ENCODE measurements at regions not wholly inside any gene's neighbourhood (a gene's known extent, or its start where the extent isn't known, plus 50 kb on each side); places are given as distances from the start of the nearest gene placed in this dataset.
"Not testable (repeated sequence)": the region's sequence is repeated elsewhere in the genome, so short reads cannot be mapped to it uniquely, and the experiment has no call there.

DNA sequence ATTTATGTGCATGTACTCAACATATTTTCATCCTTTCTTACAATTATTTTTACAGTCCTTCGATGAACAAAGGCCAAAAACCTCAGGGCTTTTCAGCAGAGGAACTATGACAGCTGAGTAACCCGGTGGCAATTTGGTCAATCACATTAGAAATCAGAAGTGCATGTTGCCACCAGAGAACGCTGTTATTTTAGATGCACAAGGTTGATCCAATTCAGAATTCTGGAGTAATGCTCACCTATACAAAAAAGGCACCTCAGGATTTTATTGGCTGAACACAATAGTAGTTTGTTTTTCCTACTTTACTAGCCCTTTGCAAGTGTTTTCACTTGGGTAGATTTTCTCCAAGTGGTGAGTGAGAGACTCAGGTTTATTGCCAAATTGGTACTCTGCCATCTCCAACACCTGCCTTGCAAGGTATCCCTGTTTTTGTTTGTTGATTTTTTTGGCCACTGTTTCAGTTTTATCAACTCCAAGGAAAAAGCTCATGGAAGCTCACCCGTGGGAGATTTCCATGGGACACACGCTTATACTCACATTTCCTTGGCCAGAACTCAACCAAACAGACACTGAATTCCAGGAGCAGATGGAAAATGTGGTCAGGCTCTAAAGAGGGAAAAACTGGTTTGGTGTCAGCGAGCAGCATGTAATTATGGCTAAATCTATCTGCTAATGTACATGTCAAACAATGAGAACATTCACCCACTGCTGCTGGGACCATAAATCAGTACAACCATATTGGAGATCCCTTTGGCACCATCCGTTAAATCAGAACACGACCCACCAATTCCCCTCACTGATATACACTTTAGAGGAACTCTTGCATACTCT lies 573.1 kb upstream of the AMELY start:
- H3K4me3 Mint-ChIP-seq; H3K36me3 Mint-ChIP-seq (ENCODE audit: low read depth); H3K4me1 Mint-ChIP-seq (ENCODE audit: low read depth); H3K27ac Mint-ChIP-seq; H3K27me3 Mint-ChIP-seq (ENCODE audit: low read depth); H3K9me3 Mint-ChIP-seq: not testable (repeated sequence)

DNA sequence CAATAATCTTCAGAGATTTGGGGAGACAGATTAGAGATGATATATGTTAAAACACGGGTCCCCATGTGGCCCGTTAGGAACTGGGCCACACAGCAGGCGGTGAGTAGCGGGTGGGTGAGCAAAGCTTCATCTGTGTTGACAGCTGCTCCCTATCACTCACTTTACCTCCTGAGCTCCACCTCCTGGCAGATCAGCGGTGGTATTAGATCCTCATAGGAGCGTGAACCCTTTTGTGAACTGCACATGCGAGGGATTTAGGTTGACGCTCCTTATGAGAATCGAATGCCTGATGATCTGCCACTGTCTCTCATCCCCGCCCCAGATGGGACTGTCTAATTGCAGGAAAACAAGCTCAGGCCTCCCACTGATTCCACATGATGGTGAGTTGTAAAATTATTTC lies 560.4 kb upstream of the AMELY start:
- H3K4me1 Mint-ChIP-seq (ENCODE audit: low read depth) = peaks cover 7% of the 10 kb centered on the region

DNA sequence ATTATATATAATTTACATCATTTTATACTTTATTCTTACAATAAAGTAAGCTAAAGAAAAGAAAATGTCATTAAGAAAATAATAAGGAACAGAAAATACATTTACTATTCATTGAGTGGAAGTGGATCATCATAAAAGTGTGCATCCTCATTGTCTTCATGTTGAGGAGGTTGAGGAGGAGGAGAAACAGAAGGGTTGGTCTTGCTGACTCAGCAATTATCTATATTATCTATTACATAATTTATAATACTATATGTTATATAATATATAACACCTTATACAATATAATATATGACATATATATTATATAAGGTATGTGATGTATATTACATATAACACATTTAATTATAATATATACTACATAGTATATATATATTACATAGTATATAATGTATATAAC lies 558.5 kb upstream of the AMELY start:
- Mint-ChIP-seq H3K36me3 (ENCODE audit: low read depth) (no peaks in the 10 kb centered on the region), H3K4me3 (no peak overlapping the region), H3K4me1 (ENCODE audit: low read depth) (peaks cover 7% of the 10 kb centered on the region), H3K27me3 (ENCODE audit: low read depth) (no peaks in the 10 kb centered on the region), H3K27ac (no peak overlapping the region), H3K9me3 (peaks cover 4% of the 10 kb centered on the region)

More for the DNA sequence above, 560.4 kb upstream of the AMELY start:
- Mint-ChIP-seq H3K27me3 (ENCODE audit: low read depth) (no peaks in the 10 kb centered on the region), H3K27ac (no peak overlapping the region), H3K36me3 (ENCODE audit: low read depth) (no peaks in the 10 kb centered on the region), H3K4me3 (no peak overlapping the region), H3K9me3 (peaks cover 7% of the 10 kb centered on the region)

DNA sequence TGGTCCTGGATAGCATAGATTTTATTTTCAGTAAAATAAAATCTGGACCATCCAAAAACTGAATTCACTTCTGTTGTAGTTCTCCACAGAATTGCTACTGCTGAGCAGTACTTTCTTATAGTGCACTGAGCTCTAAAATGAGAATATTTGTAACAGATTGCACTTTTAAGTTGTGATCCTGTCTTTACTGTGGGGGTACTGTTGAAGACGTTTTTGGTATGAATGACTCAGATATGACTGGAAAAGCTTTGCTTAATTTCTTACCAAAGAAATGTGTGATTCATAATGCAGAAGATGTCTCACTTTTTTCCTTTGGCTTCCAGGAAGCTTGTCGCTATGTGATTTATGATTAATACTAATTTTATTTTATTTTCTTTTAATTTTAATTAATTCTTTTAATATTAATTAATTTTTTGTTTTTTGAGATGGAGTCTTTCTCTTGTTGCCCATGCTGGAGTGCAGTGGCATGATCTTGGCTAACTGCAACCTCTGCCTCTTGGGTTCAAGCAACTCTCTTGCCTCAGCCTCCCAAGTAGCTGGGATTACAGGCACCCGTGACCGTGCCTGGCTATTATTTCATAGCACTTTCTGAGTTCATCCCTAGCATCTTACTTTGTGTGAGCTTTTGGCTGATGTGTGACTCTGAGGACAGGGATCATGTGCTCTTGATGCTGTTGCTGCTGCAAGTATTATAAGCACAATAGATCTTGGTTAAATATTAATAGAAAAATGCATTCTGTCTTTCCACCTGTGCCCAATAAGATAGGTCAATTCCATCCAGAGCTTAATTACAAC lies 557.6 kb upstream of the AMELY start:
- no peaks in the 10 kb centered on the region for H3K36me3 Mint-ChIP-seq (ENCODE audit: low read depth)
- H3K4me1 Mint-ChIP-seq (ENCODE audit: low read depth) = peaks cover 3% of the 10 kb centered on the region
- no peak overlapping the region for H3K27ac Mint-ChIP-seq
- no peak overlapping the region for H3K4me3 Mint-ChIP-seq
- no peaks in the 10 kb centered on the region for H3K27me3 Mint-ChIP-seq (ENCODE audit: low read depth)
- H3K9me3 Mint-ChIP-seq = no peaks in the 10 kb centered on the region

DNA sequence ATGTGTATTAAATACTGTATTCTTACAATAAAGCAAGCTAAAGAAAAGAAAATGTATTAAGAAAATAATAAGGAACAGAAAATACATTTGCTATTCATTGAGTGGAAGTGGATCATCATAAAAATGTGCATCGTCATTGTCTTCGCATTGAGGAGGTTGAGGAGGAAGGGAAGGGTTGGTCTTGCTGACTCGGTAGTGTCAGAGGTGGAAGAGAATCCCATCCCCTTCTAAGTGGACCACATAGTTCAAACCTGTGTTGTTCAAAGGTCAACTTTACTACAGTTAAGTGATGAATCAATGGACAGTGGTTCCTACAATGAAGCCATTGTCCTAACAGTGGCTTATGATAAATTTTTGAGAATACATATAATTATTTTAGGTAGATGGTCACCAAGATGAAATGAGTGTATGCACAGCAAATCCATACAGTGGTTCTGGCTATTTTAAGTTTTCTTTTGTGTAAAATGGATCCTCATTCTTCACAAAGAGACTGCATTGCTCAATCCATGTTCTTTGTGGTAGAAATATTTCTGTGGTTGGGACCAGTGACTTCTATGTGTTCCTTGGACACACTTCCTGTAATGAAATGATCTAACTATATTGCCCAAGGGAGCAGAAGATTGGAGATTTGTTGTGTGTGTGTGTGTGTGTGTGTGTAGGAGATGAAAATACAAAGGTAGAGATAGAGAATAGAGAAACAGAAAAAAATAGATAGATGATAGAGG lies 556.4 kb upstream of the AMELY start:
- no peaks in the 10 kb centered on the region for H3K36me3 Mint-ChIP-seq (ENCODE audit: low read depth)
- no peak overlapping the region for H3K27ac Mint-ChIP-seq
- H3K27me3 Mint-ChIP-seq (ENCODE audit: low read depth) = no peaks in the 10 kb centered on the region
- H3K4me3 Mint-ChIP-seq = no peak overlapping the region
- H3K4me1 Mint-ChIP-seq (ENCODE audit: low read depth) = peaks cover 3% of the 10 kb centered on the region
- no peaks in the 10 kb centered on the region for H3K9me3 Mint-ChIP-seq

DNA sequence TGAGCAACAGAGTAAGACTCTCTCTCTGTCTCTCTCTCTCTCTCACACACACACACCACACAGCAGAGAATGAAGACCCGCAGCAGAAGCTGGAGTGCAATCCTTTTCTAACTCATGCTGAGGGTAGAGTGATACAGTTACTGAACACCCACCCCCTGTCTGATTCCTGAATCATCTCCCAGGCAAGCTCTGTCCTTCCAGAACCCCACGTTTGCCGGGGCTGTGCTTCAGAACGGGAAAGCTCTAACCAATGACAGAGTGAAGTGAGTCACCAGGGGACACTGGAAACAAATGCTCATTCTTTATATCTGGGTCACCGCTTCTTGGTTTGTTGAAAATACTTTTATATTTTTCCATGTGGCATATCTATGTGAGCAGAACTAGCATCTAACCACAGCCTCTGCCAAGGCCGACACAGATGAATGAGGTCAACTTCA lies 553.7 kb upstream of the AMELY start:
- H3K27ac Mint-ChIP-seq = peak overlapping the region; percentile 36
- H3K9me3 Mint-ChIP-seq = no peaks in the 10 kb centered on the region
- H3K4me3 Mint-ChIP-seq = no peak overlapping the region

DNA sequence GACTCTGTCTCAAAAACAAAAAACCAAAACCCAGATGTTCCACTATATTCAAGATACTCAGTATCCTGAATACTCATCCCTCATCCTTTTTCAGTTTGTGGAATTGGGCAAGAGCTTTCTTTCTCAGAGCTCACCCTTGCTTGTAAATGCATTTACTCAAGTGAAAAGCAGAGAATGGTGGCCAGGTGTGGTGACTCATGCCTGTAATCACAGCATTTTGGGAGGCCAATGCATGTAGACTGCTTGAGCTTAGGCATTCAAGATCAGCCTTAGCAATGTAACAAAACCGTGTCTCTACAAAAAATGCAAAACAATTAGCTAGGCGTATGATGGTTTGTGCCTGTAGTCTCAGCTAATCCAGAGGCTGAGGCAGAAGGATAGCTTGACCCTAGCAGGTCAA lies 553.2 kb upstream of the AMELY start:
- Mint-ChIP-seq H3K4me3 (no peak overlapping the region), H3K4me1 (ENCODE audit: low read depth) (peaks cover 3% of the 10 kb centered on the region), H3K36me3 (ENCODE audit: low read depth) (no peaks in the 10 kb centered on the region), H3K27me3 (ENCODE audit: low read depth) (no peaks in the 10 kb centered on the region), H3K27ac (no peak overlapping the region), H3K9me3 (peaks cover 3% of the 10 kb centered on the region)

More for the DNA sequence above, 553.7 kb upstream of the AMELY start:
- Mint-ChIP-seq H3K4me1 (ENCODE audit: low read depth) (peaks cover 3% of the 10 kb centered on the region), H3K27me3 (ENCODE audit: low read depth) (no peaks in the 10 kb centered on the region), H3K36me3 (ENCODE audit: low read depth) (no peaks in the 10 kb centered on the region)

DNA sequence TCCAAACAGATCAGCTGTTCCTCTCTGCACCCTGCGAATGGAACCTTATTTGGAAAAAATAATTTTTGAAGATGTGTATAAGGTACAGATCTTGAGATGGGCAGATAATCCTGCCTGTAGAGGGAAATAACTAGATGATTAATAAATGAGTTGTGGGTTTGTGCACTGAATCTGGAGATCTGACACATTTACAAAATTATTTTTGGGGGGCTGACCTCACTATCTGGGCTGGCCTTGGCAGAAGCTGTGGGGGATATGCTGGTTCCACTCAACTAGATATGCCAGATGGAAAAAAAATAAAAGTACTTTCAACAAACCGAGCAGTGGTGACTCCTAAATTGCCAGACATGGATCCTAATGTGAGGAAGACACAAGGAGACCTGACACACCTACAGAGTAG lies 552.2 kb upstream of the AMELY start:
- H3K4me1 Mint-ChIP-seq (ENCODE audit: low read depth) = peaks cover 3% of the 10 kb centered on the region
- no peak overlapping the region for H3K27ac Mint-ChIP-seq
- H3K4me3 Mint-ChIP-seq = no peak overlapping the region
- no peaks in the 10 kb centered on the region for H3K36me3 Mint-ChIP-seq (ENCODE audit: low read depth)
- H3K9me3 Mint-ChIP-seq = peaks cover 5% of the 10 kb centered on the region
- H3K27me3 Mint-ChIP-seq (ENCODE audit: low read depth) = no peaks in the 10 kb centered on the region

DNA sequence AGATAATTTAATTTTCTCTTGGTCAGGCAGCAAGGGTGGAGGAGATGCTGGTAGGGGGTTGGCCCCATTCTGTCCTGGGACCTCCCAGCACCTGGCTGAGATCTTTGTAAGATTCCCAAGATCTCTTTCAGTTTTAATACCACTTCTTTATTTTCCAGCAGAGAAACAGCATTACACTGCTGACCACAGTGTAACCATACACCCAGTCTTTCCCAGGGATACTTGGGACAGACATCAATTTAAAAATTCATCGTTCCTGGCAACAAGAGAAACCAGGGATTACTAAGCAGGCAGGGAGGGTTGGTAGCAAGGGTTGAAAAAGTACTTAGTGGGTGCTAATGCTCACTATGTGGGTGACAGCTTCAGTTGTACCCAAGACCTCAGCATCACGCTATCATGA lies 551.6 kb upstream of the AMELY start:
- Mint-ChIP-seq H3K4me1 (ENCODE audit: low read depth) (peaks cover under 1% of the 10 kb centered on the region), H3K27ac (no peak overlapping the region), H3K36me3 (ENCODE audit: low read depth) (no peaks in the 10 kb centered on the region), H3K27me3 (ENCODE audit: low read depth) (no peaks in the 10 kb centered on the region), H3K9me3 (peaks cover 5% of the 10 kb centered on the region), H3K4me3 (no peak overlapping the region)

DNA sequence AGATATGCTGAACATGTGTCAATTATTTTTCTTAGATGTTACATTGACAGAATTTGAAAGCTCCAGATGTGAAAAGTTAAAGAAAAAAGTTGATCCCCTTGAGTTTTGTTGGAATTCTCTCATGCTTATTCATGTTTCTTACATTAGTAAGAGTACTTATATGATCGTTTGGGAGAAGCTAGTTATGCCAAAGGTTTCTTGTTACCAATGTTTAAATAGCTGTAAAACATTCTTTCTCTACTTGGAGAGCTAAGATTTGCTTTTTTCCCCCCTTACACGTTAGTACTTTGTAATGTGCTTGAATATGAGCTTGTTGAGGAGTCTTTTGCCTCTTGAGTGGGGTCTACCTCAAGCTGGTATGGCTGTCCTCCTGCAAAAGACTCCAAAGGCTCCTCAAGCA lies 551.1 kb upstream of the AMELY start:
- H3K36me3 Mint-ChIP-seq (ENCODE audit: low read depth) = no peaks in the 10 kb centered on the region
- no peaks in the 10 kb centered on the region for H3K4me1 Mint-ChIP-seq (ENCODE audit: low read depth)
- no peak overlapping the region for H3K27ac Mint-ChIP-seq
- H3K4me3 Mint-ChIP-seq = no peak overlapping the region
- peaks cover 5% of the 10 kb centered on the region for H3K9me3 Mint-ChIP-seq
- H3K27me3 Mint-ChIP-seq (ENCODE audit: low read depth) = no peaks in the 10 kb centered on the region

DNA sequence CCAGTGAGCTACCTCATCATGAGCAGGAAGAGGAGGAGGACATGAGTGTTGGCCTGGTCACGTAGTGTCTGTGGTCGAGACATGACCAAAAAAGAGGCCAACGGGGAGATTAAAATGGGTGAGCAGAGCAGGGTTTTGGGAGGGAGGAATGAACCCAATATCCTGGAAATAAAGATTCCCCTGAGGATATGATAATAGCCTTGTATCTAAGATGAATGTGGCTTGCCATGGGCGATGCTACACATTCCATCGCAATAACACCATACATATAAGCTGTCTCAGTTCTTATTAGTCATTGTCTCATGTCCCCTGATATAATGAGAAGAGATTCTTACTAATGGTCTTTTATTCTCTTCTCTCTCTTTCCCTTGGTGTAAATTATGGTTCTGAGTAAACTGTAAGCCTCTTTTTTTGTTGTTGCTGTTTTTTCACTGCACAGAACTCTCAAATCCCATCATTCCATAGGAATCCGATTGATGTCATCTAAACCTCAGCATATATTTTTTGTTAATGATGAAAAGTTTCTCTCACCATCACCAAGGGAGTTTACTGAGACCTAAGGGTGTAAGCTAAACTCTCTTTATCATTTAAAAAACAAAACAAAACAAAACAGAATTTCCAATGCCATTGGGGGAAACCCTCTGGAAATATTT lies 550.4 kb upstream of the AMELY start:
- Mint-ChIP-seq H3K27ac (no peak overlapping the region), H3K4me3 (no peak overlapping the region), H3K9me3 (peaks cover 5% of the 10 kb centered on the region), H3K27me3 (ENCODE audit: low read depth) (no peaks in the 10 kb centered on the region), H3K36me3 (ENCODE audit: low read depth) (no peaks in the 10 kb centered on the region), H3K4me1 (ENCODE audit: low read depth) (no peaks in the 10 kb centered on the region)

DNA sequence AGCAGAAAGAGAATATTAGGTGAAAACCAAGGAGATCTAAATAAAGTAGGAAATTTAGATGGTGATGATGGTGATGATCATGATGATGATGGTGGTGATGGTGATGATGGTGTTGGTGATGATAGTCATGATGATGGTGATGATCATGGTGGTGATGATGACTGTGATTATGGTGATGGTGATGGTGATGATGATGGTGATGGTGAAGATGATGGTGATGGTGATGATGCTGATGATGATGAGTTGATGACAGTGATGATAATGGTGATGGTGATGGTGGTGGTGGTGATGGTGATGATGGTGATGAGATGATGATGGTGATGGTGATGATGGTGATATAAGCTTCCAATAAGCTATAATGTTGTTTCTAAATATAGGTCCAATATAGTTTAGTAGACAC lies 548.2 kb upstream of the AMELY start:
- Mint-ChIP-seq H3K4me1 (ENCODE audit: low read depth) (no peaks in the 10 kb centered on the region), H3K27ac (no peak overlapping the region)

DNA sequence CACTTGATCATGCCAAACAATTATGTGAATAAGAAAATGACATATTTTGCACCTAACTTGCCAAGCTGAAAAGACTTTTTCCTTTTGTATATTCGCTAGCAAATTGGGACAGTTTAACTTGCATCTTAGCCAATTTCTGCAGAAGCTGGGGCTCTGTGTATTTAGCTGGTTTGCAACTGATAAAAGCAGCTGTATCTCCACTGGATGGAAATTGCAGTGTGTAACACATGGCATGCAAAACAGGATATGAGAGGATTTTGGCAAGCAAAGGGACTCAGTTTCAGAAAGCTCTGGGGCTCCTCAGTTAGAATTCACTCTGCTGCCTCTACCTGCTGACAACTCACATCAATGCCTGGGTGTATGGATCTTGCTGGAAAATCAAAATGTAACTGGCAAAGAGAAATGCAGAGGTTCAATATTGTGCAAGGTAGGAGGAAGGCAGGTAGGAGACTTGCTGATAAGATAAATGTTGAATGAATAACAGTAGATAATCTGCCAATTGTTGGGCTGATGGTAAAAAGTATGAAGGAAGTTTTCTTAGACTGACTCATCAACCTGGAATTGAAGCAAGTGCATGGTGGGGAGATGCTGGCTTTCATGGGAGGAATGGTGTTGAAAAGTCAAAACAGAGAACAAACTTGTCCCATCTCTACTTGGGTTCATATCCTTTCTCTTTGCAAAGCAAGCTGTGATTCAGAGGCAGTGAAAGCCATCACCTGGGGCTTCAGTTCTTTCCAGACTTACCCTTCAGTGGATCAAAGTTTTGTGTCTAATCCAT lies 546.9 kb upstream of the AMELY start:
- H3K9me3 Mint-ChIP-seq = peaks cover 5% of the 10 kb centered on the region
- no peaks in the 10 kb centered on the region for H3K36me3 Mint-ChIP-seq (ENCODE audit: low read depth)
- no peak overlapping the region for H3K27ac Mint-ChIP-seq
- H3K4me3 Mint-ChIP-seq = no peak overlapping the region
- H3K4me1 Mint-ChIP-seq (ENCODE audit: low read depth) = no peaks in the 10 kb centered on the region
- H3K27me3 Mint-ChIP-seq (ENCODE audit: low read depth) = no peaks in the 10 kb centered on the region

More for the DNA sequence above, 548.2 kb upstream of the AMELY start:
- H3K4me3 Mint-ChIP-seq = no peak overlapping the region
- H3K27me3 Mint-ChIP-seq (ENCODE audit: low read depth) = no peaks in the 10 kb centered on the region
- peaks cover 5% of the 10 kb centered on the region for H3K9me3 Mint-ChIP-seq
- H3K36me3 Mint-ChIP-seq (ENCODE audit: low read depth) = no peaks in the 10 kb centered on the region

Data from T-helper 1 cell treated with Interleukin-12 subunit alpha and Interleukin-12 subunit beta and Interleukin-4 antibody, amounts not matched to agents 30 μg/mL and 1 μg/mL, for 36 hours (primary cell).